Occipital lobe (tissue), 1 donor: ENCODE measurements at regions not wholly inside any gene's neighbourhood (a gene's known extent, or its start where the extent isn't known, plus 50 kb on each side); places are given as distances from the start of the nearest gene placed in this dataset.

ENCODE experiments used
- DNase-seq: peaks from one replicate; lab custom pipeline; 2025; lab: John Stamatoyannopoulos, UW

- no peak for DNase-seq
Observed at GRCh38 chr12:90085494-90086274, 377.0 kb upstream of the ATP2B1 start.

DNA sequence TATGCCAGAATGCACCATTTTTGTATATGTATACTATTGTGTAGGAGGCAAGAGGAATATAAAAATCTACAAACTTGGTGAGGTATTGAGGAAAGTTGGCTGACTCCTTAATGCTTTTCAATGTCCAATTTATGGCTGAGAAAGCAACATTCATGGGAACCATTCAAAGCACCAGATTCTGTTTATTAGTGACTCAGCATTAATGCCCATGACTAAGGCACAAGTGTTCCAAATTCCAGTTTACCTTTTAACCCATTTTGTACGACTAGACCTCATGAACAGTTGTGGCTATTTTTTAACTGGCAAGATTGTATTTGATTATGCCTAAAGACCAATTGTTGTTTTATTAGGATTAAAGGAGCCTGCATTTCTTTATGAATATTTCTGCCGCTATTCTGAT lies 375.4 kb upstream of the ATP2B1 start:
- DNase-seq, result no peak

DNA sequence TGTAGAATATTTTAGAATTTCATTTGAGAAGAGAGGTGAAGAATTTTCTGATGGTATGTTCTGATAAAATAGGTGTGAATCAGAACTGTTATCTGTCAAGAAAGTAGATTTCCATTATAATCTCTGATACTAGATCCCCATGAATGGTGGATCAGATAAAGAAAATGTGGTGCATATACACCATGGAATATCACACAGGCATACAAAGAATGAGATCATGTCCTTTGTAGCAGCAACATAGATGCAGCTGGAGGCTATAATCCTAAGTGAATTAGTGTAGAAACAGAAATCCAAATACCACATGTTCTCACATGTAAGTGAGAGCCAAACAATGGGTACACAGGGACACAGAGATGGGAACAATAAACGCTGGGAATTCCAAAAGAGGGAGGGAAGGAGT lies 372.0 kb upstream of the ATP2B1 start:
- DNase-seq, result no peak

DNA sequence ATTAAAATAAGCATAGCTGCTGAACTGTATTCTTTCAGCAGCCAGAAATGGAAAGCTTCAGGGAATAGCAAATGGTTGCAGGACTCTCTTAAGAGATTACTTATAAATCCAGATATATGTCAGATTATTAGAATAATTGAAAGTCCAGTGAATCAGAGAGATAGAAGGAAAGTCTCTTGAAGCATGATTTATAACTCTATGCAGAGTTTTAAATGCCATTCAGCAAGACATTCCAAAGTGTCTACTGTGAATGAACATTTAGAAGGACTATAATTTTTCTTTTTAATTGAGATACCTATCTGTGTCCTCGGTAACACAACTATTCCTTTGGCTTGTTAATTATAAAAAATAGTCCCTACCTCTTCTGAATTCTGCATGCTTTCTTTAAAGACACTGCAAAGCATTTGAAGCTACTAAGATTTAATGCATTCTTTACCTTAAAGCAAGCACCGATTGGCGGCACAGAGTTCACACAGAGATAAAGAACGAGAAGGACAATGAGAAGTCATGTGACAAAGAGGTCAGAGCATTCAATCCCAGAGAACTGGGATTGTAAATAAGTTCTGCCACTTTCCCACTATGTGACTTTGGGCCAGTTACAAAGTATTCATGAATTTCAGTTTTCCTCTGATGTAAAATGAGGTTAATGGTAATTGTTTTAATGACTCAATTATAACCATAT lies 371.0 kb upstream of the ATP2B1 start:
- DNase-seq, result no peak

DNA sequence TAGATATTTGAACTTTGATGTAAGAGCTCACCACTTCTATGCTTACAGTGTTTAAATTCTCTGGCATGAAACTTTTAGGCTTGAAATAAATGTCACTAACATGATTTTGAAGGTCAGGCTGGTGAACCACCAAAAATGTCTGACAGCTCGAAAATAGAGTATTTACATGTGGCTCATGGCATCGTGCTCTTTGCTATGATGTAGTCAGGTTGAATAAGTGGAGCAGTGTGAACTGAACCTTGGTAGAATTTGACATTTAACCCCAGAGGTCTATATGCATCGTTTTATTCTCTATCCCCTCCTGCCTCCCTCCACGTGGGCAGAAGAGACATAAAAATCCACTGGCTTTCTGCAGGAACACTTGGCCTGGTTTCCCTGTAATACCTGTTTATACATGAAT lies 369.7 kb upstream of the ATP2B1 start:
- DNase-seq, result no peak

DNA sequence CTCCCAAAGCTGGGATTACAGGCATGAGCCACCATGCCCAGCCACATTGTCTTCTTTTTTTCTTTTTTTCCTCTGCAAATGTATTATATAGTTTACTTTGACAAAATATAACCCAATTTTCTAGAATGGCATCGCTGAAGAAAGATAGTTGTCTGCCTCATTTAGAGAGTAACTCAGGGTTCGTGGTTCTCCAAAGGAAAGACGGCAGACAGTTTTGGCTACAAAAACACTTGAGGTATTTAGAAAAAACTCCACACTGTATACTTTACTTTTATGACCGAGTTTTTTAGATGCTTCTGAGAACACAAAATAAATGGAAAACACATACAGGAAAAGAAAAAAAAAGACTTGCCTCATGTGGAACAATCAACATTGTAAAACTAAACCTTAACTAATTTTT lies 369.1 kb upstream of the ATP2B1 start:
- DNase-seq, result no peak

GRCh38 chr12:90076851-90077319 lies 368.2 kb upstream of the ATP2B1 start:
- no peak for DNase-seq

- DNase-seq, result no peak
Observed at GRCh38 chr12:90075685-90076084, 367.0 kb upstream of the ATP2B1 start.

GRCh38 chr12:90074086-90074485 lies 365.4 kb upstream of the ATP2B1 start:
- DNase-seq, result no peak

- DNase-seq, result no peak
Observed at GRCh38 chr12:90071996-90072395, 363.4 kb upstream of the ATP2B1 start.

DNA sequence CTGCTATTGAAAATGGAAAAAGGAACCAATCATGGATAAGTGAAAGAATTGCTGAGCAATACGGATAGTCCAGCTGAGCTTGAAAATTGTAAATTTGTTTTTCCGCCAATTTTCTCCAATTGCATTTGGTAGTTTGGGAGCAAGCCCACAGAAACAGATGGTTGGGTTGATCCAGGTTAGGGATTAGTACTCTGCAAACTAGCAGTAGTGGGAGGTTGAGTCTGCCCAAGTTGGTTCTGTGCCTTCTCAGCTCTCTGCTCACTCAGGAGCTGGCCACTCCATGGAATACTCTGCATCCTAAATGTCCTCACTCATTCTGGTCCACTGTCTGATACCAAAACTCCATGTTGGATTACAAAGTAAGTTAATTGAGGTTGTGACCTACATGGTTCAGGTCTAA lies 361.1 kb upstream of the ATP2B1 start:
- DNase-seq, result no peak

GRCh38 chr12:90067791-90068190 lies 359.2 kb upstream of the ATP2B1 start:
- no peak for DNase-seq

DNA sequence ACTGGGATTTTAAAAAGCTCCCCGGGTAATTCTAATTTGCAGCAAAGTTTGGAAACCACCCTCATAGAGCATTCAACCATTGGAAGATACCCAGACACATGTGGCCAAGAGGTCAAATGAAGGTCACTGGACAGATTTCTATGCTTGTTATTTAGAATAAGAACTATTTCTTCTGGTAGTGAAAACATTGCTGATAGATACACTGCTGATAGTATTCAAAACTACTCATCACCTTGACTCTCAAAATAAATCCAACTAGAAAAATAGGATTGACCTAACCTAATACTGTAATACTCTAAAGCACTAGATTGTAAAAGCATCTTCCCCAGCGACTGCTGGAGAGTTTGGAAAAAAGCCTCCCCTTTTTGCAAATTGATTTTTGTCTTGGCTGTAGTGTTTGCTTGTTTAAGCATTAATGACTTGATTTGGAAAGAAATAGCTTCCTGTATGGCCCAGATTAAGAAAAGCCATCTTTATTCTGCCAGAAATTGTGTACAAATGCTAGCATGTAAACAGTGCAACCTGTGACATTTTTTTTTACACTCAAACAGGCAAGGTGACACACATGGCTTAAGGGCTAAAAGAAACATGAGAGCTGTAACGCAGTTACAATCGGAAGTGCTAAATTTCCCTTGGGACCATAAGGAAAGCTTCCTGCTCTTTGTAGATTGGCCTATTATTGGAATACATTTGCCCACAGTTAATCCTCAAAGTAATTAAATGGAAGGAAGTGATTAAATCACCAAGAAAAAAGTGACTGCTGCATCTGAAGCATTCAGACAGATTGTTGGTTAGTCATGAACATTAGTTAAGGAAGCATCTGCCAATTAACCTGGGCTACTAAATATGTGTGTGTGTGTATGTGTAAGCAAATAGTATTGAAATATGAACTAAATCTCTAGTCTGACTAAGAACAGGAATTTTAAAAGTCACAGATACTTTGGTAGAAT lies 356.5 kb upstream of the ATP2B1 start:
- no peak for DNase-seq

GRCh38 chr12:90062799-90063198 lies 354.2 kb upstream of the ATP2B1 start:
- DNase-seq, result no peak

DNA sequence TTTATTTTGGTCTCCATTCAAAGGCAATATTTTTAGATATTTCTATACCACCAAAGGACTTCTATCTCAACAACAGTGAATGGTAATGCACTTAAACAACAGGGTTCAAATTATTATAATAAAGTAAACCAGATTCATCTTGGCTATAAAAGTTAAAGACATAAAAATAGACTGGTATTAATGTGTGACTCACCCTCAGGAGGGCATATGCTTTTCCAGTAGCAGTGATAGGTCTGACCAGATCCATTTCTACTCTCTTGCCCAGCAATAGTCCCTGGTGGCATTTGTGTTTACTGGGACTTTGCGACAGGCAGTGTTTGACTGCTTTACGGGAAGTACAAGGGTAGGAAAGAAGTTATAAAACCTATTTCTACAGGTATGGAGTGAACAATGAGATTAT lies 353.2 kb upstream of the ATP2B1 start:
- DNase-seq, result no peak

- no peak for DNase-seq
Observed at GRCh38 chr12:90060031-90060430, 351.4 kb upstream of the ATP2B1 start.

DNA sequence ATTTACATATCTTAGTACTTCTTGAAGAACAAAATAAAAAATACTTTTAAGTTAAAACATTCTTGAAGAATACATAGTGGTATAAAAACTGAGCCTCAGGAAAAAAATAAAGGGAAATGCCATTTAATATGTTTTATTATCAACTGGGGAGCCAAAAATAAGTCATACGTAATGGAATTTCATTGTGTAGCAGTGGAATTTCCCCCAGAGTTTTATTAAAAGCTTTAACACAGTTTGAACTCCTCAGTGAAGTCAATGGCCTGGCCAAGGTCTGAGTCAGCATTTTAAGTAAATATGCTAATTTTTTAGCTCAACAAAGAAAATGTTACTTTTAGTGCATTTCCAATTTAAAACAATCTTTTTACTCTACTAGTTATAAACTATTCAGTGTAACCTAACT lies 350.1 kb upstream of the ATP2B1 start:
- no peak for DNase-seq

- no peak for DNase-seq
Observed at GRCh38 chr12:90055071-90055470, 346.4 kb upstream of the ATP2B1 start.

DNA sequence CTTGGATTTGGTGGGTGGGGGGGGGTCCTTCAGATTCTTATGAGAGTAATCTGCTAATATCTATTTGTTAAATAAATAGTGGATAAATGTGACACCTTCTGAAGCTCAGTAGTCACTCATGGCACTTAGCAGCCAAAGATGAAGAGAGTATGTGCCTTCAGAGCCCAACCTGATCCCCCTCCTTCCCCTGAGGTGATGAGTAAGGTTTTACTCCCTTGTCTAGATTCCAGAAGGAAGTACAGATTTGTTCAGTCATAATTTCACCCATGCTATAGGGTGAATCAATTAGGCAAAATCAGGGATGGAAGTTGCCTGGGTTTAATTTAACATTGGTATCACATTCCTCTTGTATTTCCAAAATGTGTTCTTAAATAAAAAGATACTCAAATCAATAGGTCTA lies 340.3 kb upstream of the ATP2B1 start:
- DNase-seq, result no peak

DNA sequence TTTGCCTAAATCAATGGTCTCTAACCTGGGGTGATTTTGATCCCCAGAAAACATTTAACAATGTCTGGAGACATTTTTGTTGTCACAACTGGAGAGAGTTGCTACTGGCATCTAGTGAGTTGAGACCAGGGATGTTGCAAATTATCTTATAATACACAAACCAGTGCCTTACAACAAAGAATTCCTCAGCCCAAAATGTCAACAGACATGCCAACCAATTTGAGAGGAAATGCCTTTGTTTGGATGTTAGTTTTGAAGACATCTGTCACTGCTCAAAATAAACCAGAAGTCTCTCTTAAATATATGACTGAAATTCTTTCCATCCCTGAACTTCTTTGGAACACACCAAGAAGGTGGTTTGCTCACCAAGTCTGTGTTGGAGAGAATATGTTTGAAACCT lies 336.9 kb upstream of the ATP2B1 start:
- no peak for DNase-seq

DNA sequence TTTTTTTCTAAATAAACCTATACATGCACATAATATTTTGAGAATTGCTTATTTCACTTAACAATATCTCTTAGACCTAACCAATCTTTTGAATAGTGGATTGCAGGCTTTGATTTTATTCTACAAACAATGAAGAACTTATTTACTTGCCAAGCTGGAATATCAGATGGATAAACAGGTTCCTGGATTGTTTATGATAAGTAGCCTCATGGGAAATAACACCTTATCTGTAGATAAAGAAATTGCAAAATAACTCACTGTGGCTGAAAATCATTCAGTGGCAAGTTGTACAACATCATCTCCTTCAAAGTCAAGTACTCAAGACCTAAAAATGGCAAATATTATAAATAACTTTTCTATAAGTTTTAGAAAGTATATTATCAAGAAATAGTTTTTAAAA lies 335.4 kb upstream of the ATP2B1 start:
- DNase-seq, result no peak
